ENCODE measurements at regions not wholly inside any gene's neighbourhood (a gene's known extent, or its start where the extent isn't known, plus 50 kb on each side); places are given as distances from the start of the nearest gene placed in this dataset.
"Not testable (repeated sequence)": the region's sequence is repeated elsewhere in the genome, so short reads cannot be mapped to it uniquely, and the experiment has no call there.

DNA sequence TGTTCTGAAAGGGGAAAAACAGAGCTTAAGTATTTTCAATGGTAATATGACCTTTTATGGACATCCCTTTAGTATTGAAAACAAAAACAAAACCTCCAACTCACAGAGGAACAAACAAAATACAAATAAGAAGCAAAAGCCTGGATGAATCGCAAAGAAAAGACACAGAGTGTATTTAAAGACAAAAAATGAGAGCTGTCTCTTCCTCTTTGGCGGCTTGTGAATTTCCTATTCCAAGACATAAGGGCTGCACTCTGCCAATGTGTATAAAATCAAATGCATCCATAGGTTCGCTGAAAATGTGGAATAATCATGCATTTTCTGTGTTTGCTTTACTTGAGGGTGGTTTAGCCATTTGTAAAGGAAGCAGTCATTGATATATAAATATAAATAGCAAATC, 739.3 kb upstream of the ZNF608 start:
- 78% methylated on average over 3 of the region's 3 CpGs for WGBS
- H3K4me1 ChIP-seq: peaks cover 16 to 49% (median 42%) of the 10 kb centered on the region in 4 donors
- TF ChIP-seq, protein P1, sequence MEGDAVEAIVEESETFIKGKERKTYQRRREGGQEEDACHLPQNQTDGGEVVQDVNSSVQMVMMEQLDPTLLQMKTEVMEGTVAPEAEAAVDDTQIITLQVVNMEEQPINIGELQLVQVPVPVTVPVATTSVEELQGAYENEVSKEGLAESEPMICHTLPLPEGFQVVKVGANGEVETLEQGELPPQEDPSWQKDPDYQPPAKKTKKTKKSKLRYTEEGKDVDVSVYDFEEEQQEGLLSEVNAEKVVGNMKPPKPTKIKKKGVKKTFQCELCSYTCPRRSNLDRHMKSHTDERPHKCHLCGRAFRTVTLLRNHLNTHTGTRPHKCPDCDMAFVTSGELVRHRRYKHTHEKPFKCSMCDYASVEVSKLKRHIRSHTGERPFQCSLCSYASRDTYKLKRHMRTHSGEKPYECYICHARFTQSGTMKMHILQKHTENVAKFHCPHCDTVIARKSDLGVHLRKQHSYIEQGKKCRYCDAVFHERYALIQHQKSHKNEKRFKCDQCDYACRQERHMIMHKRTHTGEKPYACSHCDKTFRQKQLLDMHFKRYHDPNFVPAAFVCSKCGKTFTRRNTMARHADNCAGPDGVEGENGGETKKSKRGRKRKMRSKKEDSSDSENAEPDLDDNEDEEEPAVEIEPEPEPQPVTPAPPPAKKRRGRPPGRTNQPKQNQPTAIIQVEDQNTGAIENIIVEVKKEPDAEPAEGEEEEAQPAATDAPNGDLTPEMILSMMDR (IDR thresholded peaks at IDR 0.05): no peak
- H3K27me3 ChIP-seq: no peaks in the 10 kb centered on the region
- DNase-seq (ENCODE audit: extremely low spot score): no peak
- H3K36me3 ChIP-seq: no peaks in the 10 kb centered on the region
- intact Hi-C loops (cut with DNase I): loop anchor here (2.0 to 10.0 kb wide), 3 partner anchors 73 to 741 kb away; partner anchors contain the start of gene ZNF608
- no peaks in the 10 kb centered on the region for H3K9me3 ChIP-seq
- H3K4me3 ChIP-seq: peak overlapping the region in 1 of 4 donors; percentile 25
- H3K27ac ChIP-seq (replicated peaks in 1 of 4): peak overlapping the region; percentile 83 to 87 (median 86)

DNA sequence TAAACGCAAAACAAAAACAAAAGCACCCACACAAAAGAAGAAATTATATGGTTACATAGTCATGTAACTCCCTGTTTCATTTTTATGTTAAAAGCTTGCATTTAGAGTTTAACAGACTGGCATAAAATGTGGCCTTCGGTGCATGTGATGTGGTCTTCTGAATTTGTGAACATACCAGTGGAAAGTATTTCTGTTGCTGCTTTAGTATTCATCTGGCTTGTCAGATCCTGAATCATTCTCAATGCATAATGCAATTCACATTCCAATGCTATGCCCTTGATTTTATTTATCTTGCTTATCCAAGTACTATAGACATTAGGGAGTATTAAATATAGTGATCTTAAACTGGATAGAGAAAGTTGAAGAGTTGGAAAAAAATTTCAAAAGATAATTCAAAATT, 740.2 kb upstream of the ZNF608 start:
- WGBS: 91% methylated on average over 2 of the region's 2 CpGs
- Histone ChIP-seq H3K27ac (replicated peaks in 1 of 4) (peak overlapping the region in 3 of 4 donors; percentile 83 to 86 (median 85)), H3K27me3 (no peaks in the 10 kb centered on the region), H3K36me3 (no peaks in the 10 kb centered on the region), H3K4me1 (peaks cover 16 to 51% (median 40%) of the 10 kb centered on the region in 4 donors), H3K9me3 (no peaks in the 10 kb centered on the region), H3K4me3 (no peak overlapping the region)
- TF ChIP-seq, protein P1 (IDR thresholded peaks at IDR 0.05): no peak
- TF ChIP-seq POLR2A (IDR thresholded peaks at IDR 0.05; ENCODE audit: low read depth) (no peak), POLR2AphosphoS5 (IDR thresholded peaks at IDR 0.05) (no peak), EP300 (IDR thresholded peaks at IDR 0.05) (no peak)
- DNase-seq (ENCODE audit: extremely low spot score): no peak
- intact Hi-C loops (cut with DNase I): loop anchor here (10.0 kb wide), 2 partner anchors 98 to 742 kb away; partner anchors contain the start of gene ZNF608

DNA sequence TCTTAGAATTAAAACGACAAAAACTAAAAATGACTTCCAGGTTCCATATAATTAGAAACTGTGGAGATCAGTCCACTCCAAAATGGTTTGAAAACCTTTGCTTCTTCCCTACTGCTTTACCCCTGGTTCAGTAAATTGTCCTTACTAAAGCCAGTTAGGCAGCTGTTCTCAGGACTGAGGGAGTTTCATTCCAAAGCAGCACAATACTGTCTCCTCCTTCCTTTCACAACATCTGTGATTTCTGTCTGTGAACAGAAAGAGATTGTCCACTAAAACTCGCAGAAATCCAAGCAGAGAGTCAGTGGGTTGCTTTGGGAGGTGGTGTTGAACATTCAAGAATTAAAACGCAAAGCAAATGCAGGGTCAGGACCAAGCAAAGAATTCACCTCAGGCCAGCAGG, 740.8 kb upstream of the ZNF608 start:
- no peaks in the 10 kb centered on the region for H3K9me3 ChIP-seq
- no peaks in the 10 kb centered on the region for H3K27me3 ChIP-seq
- intact Hi-C loops (cut with DNase I): loop anchor here (10.0 kb wide), 2 partner anchors 98 to 742 kb away; partner anchors contain the start of gene ZNF608
- no peak overlapping the region for H3K4me3 ChIP-seq
- H3K4me1 ChIP-seq: peaks cover 16 to 51% (median 39%) of the 10 kb centered on the region in 4 donors
- WGBS: 86% methylated on average over 3 of the region's 3 CpGs
- no peaks in the 10 kb centered on the region for H3K36me3 ChIP-seq
- DNase-seq (ENCODE audit: extremely low spot score): no peak
- H3K27ac ChIP-seq (replicated peaks in 1 of 4): peak overlapping the region in 1 of 4 donors; percentile 86
- TF ChIP-seq, protein P1 (IDR thresholded peaks at IDR 0.05): no peak
- no peak for TF ChIP-seq POLR2A (IDR thresholded peaks at IDR 0.05; ENCODE audit: low read depth)
- TF ChIP-seq POLR2AphosphoS5 (IDR thresholded peaks at IDR 0.05): no peak
- TF ChIP-seq EP300 (IDR thresholded peaks at IDR 0.05): no peak

DNA sequence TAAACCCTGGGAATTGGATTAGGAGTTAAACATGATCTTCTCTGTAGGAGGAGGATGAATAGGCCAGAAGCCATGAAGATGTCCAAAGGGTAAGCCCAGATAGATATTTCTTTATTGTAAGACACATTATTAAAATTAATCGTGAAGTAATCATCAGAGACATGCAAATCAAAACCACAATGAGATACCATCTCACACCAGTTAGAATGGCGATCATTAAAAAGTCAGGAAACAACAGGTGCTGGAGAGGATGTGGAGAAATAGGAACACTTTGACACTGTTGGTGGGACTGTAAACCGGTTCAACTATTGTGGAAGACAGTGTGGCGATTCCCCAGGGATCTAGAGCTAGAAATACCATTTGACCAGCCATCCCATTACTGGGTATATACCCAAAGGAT, 741.2 kb upstream of the ZNF608 start:
- not testable (repeated sequence) for H3K36me3 ChIP-seq; H3K27me3 ChIP-seq; DNase-seq (ENCODE audit: extremely low spot score); H3K4me3 ChIP-seq; H3K9me3 ChIP-seq; H3K27ac ChIP-seq (replicated peaks in 1 of 4)
- intact Hi-C loops (cut with DNase I): loop anchor here (10.0 kb wide), 2 partner anchors 97 to 743 kb away; partner anchors contain the start of gene ZNF608
- 94% methylated on average over 4 of the region's 4 CpGs for WGBS
- peaks cover 16 to 55% (median 40%) of the 10 kb centered on the region in 4 donors for H3K4me1 ChIP-seq

DNA sequence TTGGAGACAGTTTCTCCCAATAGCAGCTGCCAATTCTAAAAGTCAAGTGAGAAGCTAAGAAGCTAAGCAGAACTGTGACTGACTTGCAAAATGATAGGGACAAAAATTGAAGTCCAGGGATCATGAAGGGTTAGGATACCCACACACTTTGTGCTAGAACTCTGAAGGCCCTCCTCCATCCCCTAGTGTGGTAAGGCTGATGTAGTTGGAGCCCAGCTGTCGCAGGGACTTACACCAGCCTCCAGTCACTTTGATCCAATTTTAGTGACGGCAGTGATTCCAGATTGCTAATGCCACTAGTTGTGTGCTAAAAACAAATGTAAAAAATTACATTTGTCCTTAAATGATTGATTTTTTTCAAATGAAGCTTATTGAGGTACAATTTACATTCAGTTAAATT, 742.7 kb upstream of the ZNF608 start:
- no peaks in the 10 kb centered on the region for H3K27me3 ChIP-seq
- no peak for TF ChIP-seq POLR2A (IDR thresholded peaks at IDR 0.05; ENCODE audit: low read depth)
- TF ChIP-seq EP300 (IDR thresholded peaks at IDR 0.05): no peak
- TF ChIP-seq, protein P1 (IDR thresholded peaks at IDR 0.05): no peak
- no peak for TF ChIP-seq POLR2AphosphoS5 (IDR thresholded peaks at IDR 0.05)
- no peaks in the 10 kb centered on the region for H3K36me3 ChIP-seq
- 91% methylated on average over 2 of the region's 2 CpGs for WGBS
- peaks cover 13 to 53% (median 38%) of the 10 kb centered on the region in 4 donors for H3K4me1 ChIP-seq
- no peak overlapping the region for H3K4me3 ChIP-seq
- DNase-seq (ENCODE audit: extremely low spot score): no peak
- no peak overlapping the region for H3K27ac ChIP-seq (replicated peaks in 1 of 4)
- H3K9me3 ChIP-seq: no peaks in the 10 kb centered on the region
- intact Hi-C loops (cut with DNase I): loop anchor here (10.0 kb wide), 2 partner anchors 96 to 744 kb away; partner anchors contain the start of gene ZNF608

Data from esophagus muscularis mucosa (tissue), 4 donors.